CD4-positive, CD25-positive, alpha-beta regulatory T cell (primary cell): ENCODE measurements at regions not wholly inside any gene's neighbourhood (a gene's known extent, or its start where the extent isn't known, plus 50 kb on each side); places are given as distances from the start of the nearest gene placed in this dataset.

Experiments used
- ATAC-seq, 2 donors: fragments of 150-1000 bp; cut with Tn5 transposase; one replicate each; pipeline ENCODE4 v1.10.0; 2021; ENCODE audit warnings: low read depth in 2 of 2, moderate number of reproducible peaks in 2 of 2, moderate library complexity in 1 of 2
- DNase-seq, 3 donors: peaks; one replicate each; pipeline versions ENCODE4 v3.0.0 to v3.0.0-alpha.2; 2012 to 2022; ENCODE audit warnings: mixed read lengths in 1 of 3
- H3K27ac ChIP-seq: one replicate; pipeline ENCODE4 v1.7.0; 2013; ENCODE audit warnings: mild to moderate bottlenecking, low read length; ENCODE audit not compliant: insufficient read depth, poor library complexity, severe bottlenecking
- H3K27me3 ChIP-seq: one replicate; pipeline ENCODE4 v1.7.0; 2013; ENCODE audit warnings: low read length; ENCODE audit not compliant: control insufficient read depth, insufficient read depth
- H3K36me3 ChIP-seq: one replicate; pipeline ENCODE4 v1.7.0; 2013; ENCODE audit warnings: mild to moderate bottlenecking, low read length, moderate library complexity; ENCODE audit not compliant: control insufficient read depth, insufficient read depth
- H3K4me1 ChIP-seq: 2 replicates; pipeline ENCODE4 v1.7.0; 2013; ENCODE audit warnings: mild to moderate bottlenecking, low read length; ENCODE audit not compliant: insufficient read depth, control insufficient read depth, poor library complexity, severe bottlenecking
- H3K4me3 ChIP-seq: one replicate; pipeline ENCODE4 v1.7.0; 2013; ENCODE audit warnings: low read depth, mild to moderate bottlenecking, low read length, moderate library complexity
- H3K9me3 ChIP-seq, 2 experiments: 1 replicate in 1 of 2; 2 replicates in 1 of 2; pipeline ENCODE4 v1.7.0; 2013; ENCODE audit warnings: low read length in 2 of 2, mild to moderate bottlenecking in 1 of 2, moderate library complexity in 1 of 2; ENCODE audit not compliant: control insufficient read depth in 2 of 2
- H3K27ac Mint-ChIP-seq, 3 donors: one replicate each; pipeline ENCODE4 v1.8.0; 2020 to 2022; ENCODE audit warnings: mild to moderate bottlenecking in 3 of 3, mixed read lengths in 3 of 3, moderate library complexity in 2 of 3
- H3K27me3 Mint-ChIP-seq: one replicate; pipeline ENCODE4 v1.8.0; 2022; ENCODE audit warnings: mild to moderate bottlenecking, mixed read lengths
- H3K36me3 Mint-ChIP-seq: one replicate; pipeline ENCODE4 v1.8.0; 2020; ENCODE audit warnings: mixed read lengths
- H3K4me1 Mint-ChIP-seq, 4 donors: one replicate each; pipeline ENCODE4 v1.8.0; 2020 to 2022; ENCODE audit warnings: mixed read lengths in 4 of 4, mild to moderate bottlenecking in 1 of 4
- H3K4me3 Mint-ChIP-seq, 4 donors: one replicate each; pipeline ENCODE4 v1.8.0; 2020 to 2022; ENCODE audit warnings: mild to moderate bottlenecking in 4 of 4, mixed read lengths in 4 of 4, moderate library complexity in 3 of 4
- H3K9me3 Mint-ChIP-seq, 7 donors: one replicate each; pipeline ENCODE4 v1.8.0; 2020 to 2022; ENCODE audit warnings: mixed read lengths in 7 of 7, mild to moderate bottlenecking in 3 of 7, moderate library complexity in 2 of 7

DNA sequence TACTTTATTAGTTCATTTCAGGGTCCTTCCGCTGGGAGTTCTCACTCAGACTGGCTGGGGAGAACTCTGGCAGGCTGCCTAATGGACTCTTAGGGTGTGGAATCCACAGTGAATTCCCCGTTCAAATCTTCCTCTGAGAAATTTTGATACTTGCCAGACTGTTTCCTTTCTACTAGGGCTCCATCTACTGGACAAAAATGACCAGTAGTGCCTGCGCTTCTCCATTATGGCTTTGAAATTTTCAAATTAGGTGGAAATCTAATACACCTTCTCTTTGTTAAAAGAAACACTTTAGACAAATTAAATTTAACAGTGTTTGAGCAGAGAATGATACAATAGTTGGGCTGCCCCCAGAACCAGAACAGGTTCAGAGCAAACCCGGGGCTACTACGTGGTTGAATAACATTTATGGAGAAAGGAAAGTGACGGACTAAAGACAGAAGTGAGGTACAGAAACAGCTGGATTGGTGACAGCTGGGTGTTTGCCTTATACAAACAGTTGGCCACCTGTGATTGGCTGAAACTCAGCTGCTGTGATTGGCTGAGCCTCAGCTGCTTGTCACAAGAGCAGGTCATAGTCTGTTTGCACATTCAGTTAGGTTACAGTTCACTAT lies 52.9 kb upstream of the FDX1 start:
- no peak overlapping the region for H3K27ac ChIP-seq
- H3K4me3 Mint-ChIP-seq: no peak overlapping the region

GRCh38 chr11:110377434-110377833 lies 52.3 kb upstream of the FDX1 start:
- Mint-ChIP-seq H3K4me1 (peaks cover 6 to 14% (median 9%) of the 10 kb centered on the region in 4 donors), H3K27ac (no peak overlapping the region), H3K36me3 (no peaks in the 10 kb centered on the region), H3K9me3 (no peaks in the 10 kb centered on the region), H3K4me3 (no peak overlapping the region), H3K27me3 (peaks cover 4% of the 10 kb centered on the region)
- no peak for DNase-seq
- no peaks in the 10 kb centered on the region for H3K9me3 ChIP-seq
- no peak overlapping the region for H3K27ac ChIP-seq
- no peak overlapping the region for H3K4me3 ChIP-seq
- ATAC-seq: no peak
- no peaks in the 10 kb centered on the region for H3K27me3 ChIP-seq
- peaks cover 6% of the 10 kb centered on the region for H3K4me1 ChIP-seq
- H3K36me3 ChIP-seq: no peaks in the 10 kb centered on the region

More for the DNA sequence above, 52.9 kb upstream of the FDX1 start:
- Histone ChIP-seq H3K36me3 (no peaks in the 10 kb centered on the region), H3K9me3 (no peaks in the 10 kb centered on the region), H3K4me1 (peaks cover 6% of the 10 kb centered on the region), H3K4me3 (no peak overlapping the region), H3K27me3 (no peaks in the 10 kb centered on the region)
- H3K27me3 Mint-ChIP-seq: peaks cover 4% of the 10 kb centered on the region
- peaks cover 6 to 14% (median 9%) of the 10 kb centered on the region in 4 donors for H3K4me1 Mint-ChIP-seq
- H3K36me3 Mint-ChIP-seq: no peaks in the 10 kb centered on the region
- peak in 2 of 3 donors; percentile 47 to 67 for DNase-seq
- no peaks in the 10 kb centered on the region for H3K9me3 Mint-ChIP-seq
- H3K27ac Mint-ChIP-seq: peak overlapping the region in 1 of 3 donors; percentile 11
- ATAC-seq: peak; percentile 38 to 48

DNA sequence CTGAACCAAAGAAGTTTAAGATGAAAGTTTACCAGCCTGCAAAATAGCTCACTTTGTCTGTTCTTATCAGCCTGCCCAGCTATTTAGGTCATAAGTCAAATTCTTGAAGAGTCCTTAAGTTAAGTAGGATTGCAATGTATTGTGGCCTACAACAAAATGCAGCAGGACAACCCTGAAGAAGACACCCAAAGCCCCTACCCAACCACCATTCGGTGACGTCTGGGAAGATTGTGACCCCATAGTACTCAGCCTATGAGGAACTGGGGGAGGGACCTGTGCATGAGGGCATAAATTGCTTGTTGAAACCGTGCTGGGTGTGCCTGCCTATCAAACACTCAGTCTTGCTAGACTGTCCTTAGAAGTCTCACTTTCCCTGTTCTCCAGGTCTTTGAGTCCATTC lies 50.5 kb upstream of the FDX1 start:
- DNase-seq (no peak), ATAC-seq (no peak)
- H3K27ac ChIP-seq: no peak overlapping the region
- Mint-ChIP-seq H3K27me3 (peaks cover 4% of the 10 kb centered on the region), H3K9me3 (no peaks in the 10 kb centered on the region), H3K36me3 (no peaks in the 10 kb centered on the region), H3K4me3 (no peak overlapping the region), H3K4me1 (peaks cover 0 to 6% (median 6%) of the 10 kb centered on the region in 4 donors), H3K27ac (no peak overlapping the region)
- H3K36me3 ChIP-seq: no peaks in the 10 kb centered on the region
- peaks cover 6% of the 10 kb centered on the region for H3K4me1 ChIP-seq
- no peak overlapping the region for H3K4me3 ChIP-seq
- H3K27me3 ChIP-seq: no peaks in the 10 kb centered on the region
- H3K9me3 ChIP-seq: no peaks in the 10 kb centered on the region

GRCh38 chr11:110379936-110380335 lies 49.8 kb upstream of the FDX1 start:
- no peaks in the 10 kb centered on the region for H3K9me3 Mint-ChIP-seq
- H3K27me3 Mint-ChIP-seq: peaks cover 4% of the 10 kb centered on the region
- H3K27ac ChIP-seq: no peak overlapping the region
- DNase-seq (no peak), ATAC-seq (no peak)
- H3K4me3 Mint-ChIP-seq: no peak overlapping the region
- H3K9me3 ChIP-seq: no peaks in the 10 kb centered on the region
- H3K36me3 Mint-ChIP-seq: no peaks in the 10 kb centered on the region
- H3K4me1 Mint-ChIP-seq: peaks cover 0 to 6% (median 6%) of the 10 kb centered on the region in 4 donors
- no peak overlapping the region for H3K27ac Mint-ChIP-seq
- no peaks in the 10 kb centered on the region for H3K36me3 ChIP-seq
- no peak overlapping the region for H3K4me3 ChIP-seq
- H3K4me1 ChIP-seq: peaks cover 6% of the 10 kb centered on the region
- no peaks in the 10 kb centered on the region for H3K27me3 ChIP-seq
